ENCODE measurements at regions not wholly inside any gene's neighbourhood (a gene's known extent, or its start where the extent isn't known, plus 50 kb on each side); places are given as distances from the start of the nearest gene placed in this dataset.

- TF ChIP-seq POLR2A (IDR thresholded peaks at IDR 0.05) (no peak), CTCF (IDR thresholded peaks at IDR 0.05) (no peak)
- no peak for DNase-seq (ENCODE audit: low spot score in 2 of 2)
- intact Hi-C loops (cut with DNase I; ENCODE audit: low total_unique reads) = no loop called here
Measured at GRCh38 chr9:79266986-79267385, 304.8 kb upstream of the TLE4 start.

GRCh38 chr9:79268806-79269205, 303.0 kb upstream of the TLE4 start:
- 72 to 79% methylated on average over 2 of the region's 2 CpGs for WGBS, 2 donors
- intact Hi-C loops (cut with DNase I; ENCODE audit: low total_unique reads) = no loop called here
- DNase-seq (ENCODE audit: low spot score in 2 of 2) = no peak
- no peak for TF ChIP-seq CTCF (IDR thresholded peaks at IDR 0.05)
- TF ChIP-seq POLR2A (IDR thresholded peaks at IDR 0.05) = no peak
- H3K4me3 ChIP-seq (ENCODE audit: low read depth, poor library complexity, severe bottlenecking) = no peak overlapping the region

More at GRCh38 chr9:79266986-79267385, 304.8 kb upstream of the TLE4 start:
- H3K4me3 ChIP-seq (ENCODE audit: low read depth, poor library complexity, severe bottlenecking) = no peak overlapping the region

- TF ChIP-seq POLR2A (IDR thresholded peaks at IDR 0.05) (no peak), CTCF (IDR thresholded peaks at IDR 0.05) (no peak)
- WGBS, 2 donors = 83 to 86% methylated on average over 3 of the region's 3 CpGs
Measured at GRCh38 chr9:79273311-79273710, 298.5 kb upstream of the TLE4 start.

GRCh38 chr9:79279356-79279755, 292.4 kb upstream of the TLE4 start:
- no peak overlapping the region for H3K4me3 ChIP-seq (ENCODE audit: low read depth, poor library complexity, severe bottlenecking)
- TF ChIP-seq CTCF (IDR thresholded peaks at IDR 0.05) = no peak
- TF ChIP-seq POLR2A (IDR thresholded peaks at IDR 0.05) = no peak
- intact Hi-C loops (cut with DNase I; ENCODE audit: low total_unique reads) = no loop called here
- WGBS, 2 donors = 54 to 57% methylated on average over 1 of the region's 1 CpG
- DNase-seq (ENCODE audit: low spot score in 2 of 2) = no peak

More at GRCh38 chr9:79273311-79273710, 298.5 kb upstream of the TLE4 start:
- intact Hi-C loops (cut with DNase I; ENCODE audit: low total_unique reads) = no loop called here
- H3K4me3 ChIP-seq (ENCODE audit: low read depth, poor library complexity, severe bottlenecking) = no peak overlapping the region
- DNase-seq (ENCODE audit: low spot score in 2 of 2) = no peak

- WGBS, 2 donors = 96 to 97% methylated on average over 4 of the region's 4 CpGs
- intact Hi-C loops (cut with DNase I; ENCODE audit: low total_unique reads) = no loop called here
- no peak overlapping the region for H3K4me3 ChIP-seq (ENCODE audit: low read depth, poor library complexity, severe bottlenecking)
- DNase-seq (ENCODE audit: low spot score in 2 of 2) = no peak
- TF ChIP-seq CTCF (IDR thresholded peaks at IDR 0.05) (no peak), POLR2A (IDR thresholded peaks at IDR 0.05) (no peak)
Measured at GRCh38 chr9:79280691-79281090, 291.1 kb upstream of the TLE4 start.

GRCh38 chr9:79284081-79284480, 287.7 kb upstream of the TLE4 start:
- no peak for DNase-seq (ENCODE audit: low spot score in 2 of 2)
- intact Hi-C loops (cut with DNase I; ENCODE audit: low total_unique reads) = no loop called here
- H3K4me3 ChIP-seq (ENCODE audit: low read depth, poor library complexity, severe bottlenecking) = no peak overlapping the region
- no peak for TF ChIP-seq CTCF (IDR thresholded peaks at IDR 0.05)
- no peak for TF ChIP-seq POLR2A (IDR thresholded peaks at IDR 0.05)
